PFSK-1 (cell line): ENCODE measurements at regions not wholly inside any gene's neighbourhood (a gene's known extent, or its start where the extent isn't known, plus 50 kb on each side); places are given as distances from the start of the nearest gene placed in this dataset.

ENCODE experiments used
- POLR2AphosphoS5 ChIP-seq: IDR thresholded peaks from 2 replicates; pipeline ENCODE4 v1.6.1; 2012; ENCODE audit warnings: low read depth, mild to moderate bottlenecking, control low read depth, low read length, moderate library complexity
- REST ChIP-seq, 2 experiments: IDR thresholded peaks; 2 replicates each; pipeline versions ENCODE4 v1.6.1 to v1.8.0; 2011 to 2012; ENCODE audit warnings: low read depth in 2 of 2, low read length in 2 of 2, control low read depth in 1 of 2, inconsistent platforms in 1 of 2, mild to moderate bottlenecking in 1 of 2, moderate library complexity in 1 of 2; ENCODE audit not compliant: insufficient read depth in 1 of 2
- SIN3A ChIP-seq: IDR thresholded peaks from 2 replicates; pipeline ENCODE4 v1.6.1; 2012; ENCODE audit warnings: mild to moderate bottlenecking, low read length, moderate library complexity, borderline replicate concordance; ENCODE audit not compliant: insufficient read depth
- TAF1 ChIP-seq: IDR thresholded peaks from 2 replicates; pipeline ENCODE4 v1.6.1; 2012; ENCODE audit warnings: low read length, control low read depth, borderline replicate concordance; ENCODE audit not compliant: insufficient read depth

- TF ChIP-seq REST (IDR thresholded peaks at IDR 0.05; ENCODE audit: insufficient read depth in 1 of 2, low read depth in 2 of 2, low read length in 2 of 2) (no peak), TAF1 (no peak), POLR2AphosphoS5 (no peak), SIN3A (no peak)
These were observed 77.1 kb upstream of the SLC22A23 start for GRCh38 chr6:3533981-3534380.
